ENCODE measurements at regions not wholly inside any gene's neighbourhood (a gene's known extent, or its start where the extent isn't known, plus 50 kb on each side); places are given as distances from the start of the nearest gene placed in this dataset.

DNA sequence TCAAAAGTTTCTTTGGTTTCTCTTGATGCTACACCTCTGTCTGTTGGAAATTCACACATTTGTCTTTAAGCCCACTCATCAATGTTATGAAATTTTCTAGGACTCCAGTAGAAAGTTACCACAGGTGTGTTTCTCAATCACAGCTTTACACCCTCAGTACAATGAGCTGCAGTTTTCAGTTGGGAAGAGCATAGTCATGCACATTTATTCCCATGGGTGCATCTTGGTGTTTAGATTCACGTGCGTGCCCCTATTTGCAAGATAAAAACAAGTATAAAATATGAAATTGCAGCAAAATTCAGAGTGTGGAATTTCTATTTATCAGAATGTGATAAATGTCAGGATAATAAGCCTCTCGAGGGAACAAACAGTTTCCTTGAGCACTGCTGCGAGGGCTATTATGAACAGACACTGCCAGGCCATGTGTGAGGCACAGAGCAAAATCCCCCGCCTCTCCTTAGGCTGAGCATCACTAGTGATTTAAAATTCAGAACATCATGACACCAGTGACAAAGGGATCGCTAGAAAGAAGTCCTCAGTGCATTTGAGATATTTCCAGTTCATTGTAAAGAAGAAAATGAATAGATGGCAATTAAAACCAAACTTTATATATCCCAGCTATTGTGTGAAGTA lies 512.2 kb upstream of the TCF4 start:
- TF ChIP-seq GATA2 (IDR thresholded peaks at IDR 0.05; ENCODE audit: low read depth, low read length) (no peak), GATA3 (IDR thresholded peaks at IDR 0.05; ENCODE audit: low read depth, low read length) (no peak)

Data from SH-SY5Y (cell line).